HL-60 (cell line): ENCODE measurements at regions not wholly inside any gene's neighbourhood (a gene's known extent, or its start where the extent isn't known, plus 50 kb on each side); places are given as distances from the start of the nearest gene placed in this dataset.

Experiments used
- DNase-seq, 2 experiments: peaks; one replicate each; pipeline ENCODE4 v3.0.0-alpha.2; 2010 to 2020; ENCODE audit warnings: low read depth in 1 of 2, low spot score in 1 of 2
- H3K27ac ChIP-seq: fragments of 250-450 bp; sonication (Bioruptor Pico); replicated peaks from 2 replicates; pipeline ENCODE4 v1.5.1; 2020; ENCODE audit warnings: mild to moderate bottlenecking, moderate library complexity
- H3K27me3 ChIP-seq: fragments of 250-450 bp; sonication (Bioruptor Pico); 2 replicates; pipeline ENCODE4 v1.5.1; 2021; ENCODE audit warnings: mild to moderate bottlenecking, moderate library complexity; ENCODE audit not compliant: insufficient read depth, poor library complexity, severe bottlenecking
- H3K4me3 ChIP-seq: replicated peaks from 2 replicates; pipeline ENCODE4 v1.5.1; 2011; ENCODE audit warnings: mild to moderate bottlenecking, control low read depth, low read length; ENCODE audit not compliant: insufficient read depth
- CTCF ChIP-seq: IDR thresholded peaks from one replicate; pipeline ENCODE4 v1.5.1; 2011; ENCODE audit warnings: low read length, control low read depth, inconsistent platforms; ENCODE audit not compliant: insufficient read depth
- GABPA ChIP-seq: IDR thresholded peaks from 2 replicates; pipeline ENCODE4 v1.6.1; 2012; ENCODE audit warnings: low read depth
- POLR2AphosphoS5 ChIP-seq: IDR thresholded peaks from 2 replicates; pipeline ENCODE4 v1.6.1; 2012; ENCODE audit warnings: low read depth
- REST ChIP-seq: IDR thresholded peaks from 2 replicates; pipeline ENCODE4 v1.6.1; 2012; ENCODE audit warnings: low read depth; ENCODE audit not compliant: insufficient replicate concordance
- SPI1 ChIP-seq: IDR thresholded peaks from 2 replicates; pipeline ENCODE4 v1.6.1; 2012; ENCODE audit warnings: low read depth, mild to moderate bottlenecking, borderline replicate concordance

- TF ChIP-seq CTCF (no peak), GABPA (no peak), REST (no peak), POLR2AphosphoS5 (no peak), SPI1 (no peak)
- no peak overlapping the region for H3K4me3 ChIP-seq
- no peak for DNase-seq
- no peaks in the 10 kb centered on the region for H3K27me3 ChIP-seq
- no peak overlapping the region for H3K27ac ChIP-seq
Observed at GRCh38 chrX:121337816-121338215, 290.4 kb downstream of the GLUD2 start.

- Histone ChIP-seq H3K27me3 (no peaks in the 10 kb centered on the region), H3K27ac (no peak overlapping the region), H3K4me3 (no peak overlapping the region)
- TF ChIP-seq GABPA: no peak
- no peak for TF ChIP-seq REST
- no peak for TF ChIP-seq SPI1
- DNase-seq: no peak
Observed at GRCh38 chrX:121349263-121349662, 301.9 kb downstream of the GLUD2 start.

GRCh38 chrX:121356139-121356849, 308.9 kb downstream of the GLUD2 start:
- no peak for DNase-seq
- Histone ChIP-seq H3K27ac (no peak overlapping the region), H3K4me3 (no peak overlapping the region), H3K27me3 (no peaks in the 10 kb centered on the region)
- TF ChIP-seq REST (no peak), GABPA (no peak)

- Histone ChIP-seq H3K27me3 (no peaks in the 10 kb centered on the region), H3K4me3 (no peak overlapping the region), H3K27ac (no peak overlapping the region)
- no peak for DNase-seq
- TF ChIP-seq SPI1 (no peak), GABPA (no peak), REST (no peak)
Observed at GRCh38 chrX:121356850-121357171, 309.4 kb downstream of the GLUD2 start.
